Activated T-helper 1 cell treated with anti-CD3 and anti-CD28 coated beads, Interleukin-2, amount 50 U/mL, for 16 hours (primary cell): ENCODE measurements at regions not wholly inside any gene's neighbourhood (a gene's known extent, or its start where the extent isn't known, plus 50 kb on each side); places are given as distances from the start of the nearest gene placed in this dataset.

Source experiments
- DNase-seq, 2 donors: peaks; one replicate each; pipeline ENCODE4 v3.0.0-alpha.2; 2020; ENCODE audit warnings: low read depth in 1 of 2, low spot score in 1 of 2

- no peak for DNase-seq
Measured at GRCh38 chr2:193538061-193538460, 1343.3 kb upstream of the TMEFF2 start.

- no peak for DNase-seq
Measured at GRCh38 chr2:193537531-193537930, 1342.8 kb upstream of the TMEFF2 start.

- DNase-seq = no peak
Measured at GRCh38 chr2:193528458-193528857, 1333.7 kb upstream of the TMEFF2 start.

GRCh38 chr2:193527146-193527545, 1332.4 kb upstream of the TMEFF2 start:
- no peak for DNase-seq

- DNase-seq = no peak
Measured at GRCh38 chr2:193523662-193524061, 1328.9 kb upstream of the TMEFF2 start.

- no peak for DNase-seq
Measured at GRCh38 chr2:193521523-193521922, 1326.8 kb upstream of the TMEFF2 start.

- DNase-seq = no peak
Measured at GRCh38 chr2:193520709-193521458, 1326.2 kb upstream of the TMEFF2 start.

GRCh38 chr2:193518041-193518817, 1323.5 kb upstream of the TMEFF2 start:
- DNase-seq = no peak

- DNase-seq = no peak
Measured at GRCh38 chr2:193517615-193518014, 1322.9 kb upstream of the TMEFF2 start.

GRCh38 chr2:193506035-193506434, 1311.3 kb upstream of the TMEFF2 start:
- DNase-seq = no peak

- no peak for DNase-seq
Measured at GRCh38 chr2:193505620-193506019, 1310.9 kb upstream of the TMEFF2 start.

- DNase-seq = no peak
Measured at GRCh38 chr2:193502363-193503035, 1307.8 kb upstream of the TMEFF2 start.

- DNase-seq = no peak
Measured at GRCh38 chr2:193496786-193497185, 1302.1 kb upstream of the TMEFF2 start.

GRCh38 chr2:193482557-193482956, 1287.8 kb upstream of the TMEFF2 start:
- DNase-seq = no peak

- no peak for DNase-seq
Measured at GRCh38 chr2:193480187-193480586, 1285.5 kb upstream of the TMEFF2 start.

- no peak for DNase-seq
Measured at GRCh38 chr2:193476171-193476800, 1281.6 kb upstream of the TMEFF2 start.

- DNase-seq = no peak
Measured at GRCh38 chr2:193475038-193475437, 1280.3 kb upstream of the TMEFF2 start.

- DNase-seq = no peak
Measured at GRCh38 chr2:193469251-193469650, 1274.5 kb upstream of the TMEFF2 start.

GRCh38 chr2:193467276-193467987, 1272.7 kb upstream of the TMEFF2 start:
- DNase-seq = no peak

- DNase-seq = no peak
Measured at GRCh38 chr2:193463011-193463410, 1268.3 kb upstream of the TMEFF2 start.

- DNase-seq = no peak
Measured at GRCh38 chr2:193462411-193462810, 1267.7 kb upstream of the TMEFF2 start.
